RWPE2 (cell line): ENCODE measurements at regions not wholly inside any gene's neighbourhood (a gene's known extent, or its start where the extent isn't known, plus 50 kb on each side); places are given as distances from the start of the nearest gene placed in this dataset.
"Not testable (repeated sequence)": the region's sequence is repeated elsewhere in the genome, so short reads cannot be mapped to it uniquely, and the experiment has no call there.

ENCODE experiments used
- ATAC-seq: fragments of 200-7000 bp; cut with Tn5 transposase; 3 replicates; pipeline ENCODE4 v1.9.1; 2021; ENCODE audit warnings: low read depth
- DNase-seq: peaks from one replicate; pipeline ENCODE4 v3.0.0-alpha.2; 2020; ENCODE audit warnings: low spot score
- H3K27ac ChIP-seq: fragments of 450-650 bp; 2 replicates; pipeline ENCODE4 v1.5.1; 2017; ENCODE audit warnings: mild to moderate bottlenecking; ENCODE audit not compliant: poor library complexity, severe bottlenecking
- H3K27me3 ChIP-seq: fragments of 250-450 bp; sonication (Bioruptor Pico); 2 replicates; pipeline ENCODE4 v1.5.1; 2021; ENCODE audit warnings: mild to moderate bottlenecking, moderate library complexity; ENCODE audit not compliant: insufficient read depth, poor library complexity, severe bottlenecking
- H3K36me3 ChIP-seq: fragments of 250-450 bp; sonication (Bioruptor Pico); 2 replicates; pipeline ENCODE4 v1.5.1; 2020; ENCODE audit warnings: low read depth, mild to moderate bottlenecking, moderate library complexity
- H3K4me1 ChIP-seq: fragments of 250-450 bp; sonication (Bioruptor Pico); 2 replicates; pipeline ENCODE4 v1.5.1; 2021; ENCODE audit warnings: mild to moderate bottlenecking, moderate library complexity; ENCODE audit not compliant: insufficient read depth, poor library complexity, severe bottlenecking
- H3K4me3 ChIP-seq: fragments of 250-450 bp; sonication (Bioruptor Pico); 2 replicates; pipeline ENCODE4 v1.5.1; 2021; ENCODE audit warnings: mild to moderate bottlenecking, moderate library complexity; ENCODE audit not compliant: severe bottlenecking
- H3K9me3 ChIP-seq: fragments of 250-450 bp; sonication (Bioruptor Pico); 2 replicates; pipeline ENCODE4 v1.5.1; 2021; ENCODE audit warnings: mild to moderate bottlenecking, moderate library complexity; ENCODE audit not compliant: severe bottlenecking
- TF ChIP-seq, protein P1 (sequence below): fragments of 450-650 bp; IDR thresholded peaks from one replicate; pipeline ENCODE4 v1.5.1; 2017; ENCODE audit warnings: mild to moderate bottlenecking, moderate library complexity; ENCODE audit not compliant: poor library complexity, severe bottlenecking

DNA sequence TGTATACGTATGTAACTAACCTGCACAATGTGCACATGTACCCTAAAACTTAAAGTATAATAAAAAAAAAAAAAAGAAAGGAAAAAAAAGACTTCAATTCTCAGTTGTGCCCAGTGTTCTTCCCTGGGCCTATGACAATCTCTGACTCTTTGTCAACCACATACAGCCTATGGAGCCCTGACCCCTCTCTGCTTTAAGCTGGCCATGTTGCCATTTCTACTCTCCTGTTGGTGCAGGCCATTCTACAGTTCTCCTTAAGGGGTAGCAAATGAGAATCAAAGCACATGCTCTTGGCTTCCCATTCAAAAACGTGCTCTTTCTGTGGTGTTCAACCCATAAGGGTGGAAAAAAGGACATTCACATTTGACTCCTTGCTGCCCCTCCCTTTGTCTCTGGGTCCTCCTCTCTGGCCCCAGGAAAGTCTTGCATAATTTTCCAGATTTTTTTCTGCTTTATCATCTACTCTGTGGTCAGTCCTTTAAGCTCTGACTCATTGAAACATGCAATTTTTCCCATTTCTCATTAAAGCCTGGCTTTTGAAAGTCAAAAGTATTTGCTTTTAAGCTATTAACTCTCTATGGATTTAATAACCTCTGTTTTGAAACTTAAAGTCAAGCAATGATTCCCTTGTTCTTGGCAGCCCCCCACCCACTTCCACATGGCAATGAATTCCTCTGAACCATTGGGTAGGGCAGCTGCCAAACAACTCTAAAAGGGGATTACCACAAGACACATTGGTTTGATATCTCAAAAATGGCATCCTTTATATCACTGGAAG lies 208.6 kb upstream of the MCHR2 start:
- Histone ChIP-seq H3K9me3 (no peaks in the 10 kb centered on the region), H3K36me3 (no peaks in the 10 kb centered on the region), H3K27ac (peak overlapping the region; percentile 98), H3K27me3 (no peaks in the 10 kb centered on the region), H3K4me1 (peaks cover 16% of the 10 kb centered on the region), H3K4me3 (no peak overlapping the region)
- DNase-seq (peak; percentile 84), ATAC-seq (peak; percentile 89)
- TF ChIP-seq, protein P1, sequence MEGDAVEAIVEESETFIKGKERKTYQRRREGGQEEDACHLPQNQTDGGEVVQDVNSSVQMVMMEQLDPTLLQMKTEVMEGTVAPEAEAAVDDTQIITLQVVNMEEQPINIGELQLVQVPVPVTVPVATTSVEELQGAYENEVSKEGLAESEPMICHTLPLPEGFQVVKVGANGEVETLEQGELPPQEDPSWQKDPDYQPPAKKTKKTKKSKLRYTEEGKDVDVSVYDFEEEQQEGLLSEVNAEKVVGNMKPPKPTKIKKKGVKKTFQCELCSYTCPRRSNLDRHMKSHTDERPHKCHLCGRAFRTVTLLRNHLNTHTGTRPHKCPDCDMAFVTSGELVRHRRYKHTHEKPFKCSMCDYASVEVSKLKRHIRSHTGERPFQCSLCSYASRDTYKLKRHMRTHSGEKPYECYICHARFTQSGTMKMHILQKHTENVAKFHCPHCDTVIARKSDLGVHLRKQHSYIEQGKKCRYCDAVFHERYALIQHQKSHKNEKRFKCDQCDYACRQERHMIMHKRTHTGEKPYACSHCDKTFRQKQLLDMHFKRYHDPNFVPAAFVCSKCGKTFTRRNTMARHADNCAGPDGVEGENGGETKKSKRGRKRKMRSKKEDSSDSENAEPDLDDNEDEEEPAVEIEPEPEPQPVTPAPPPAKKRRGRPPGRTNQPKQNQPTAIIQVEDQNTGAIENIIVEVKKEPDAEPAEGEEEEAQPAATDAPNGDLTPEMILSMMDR: no peak

GRCh38 chr6:100196214-100196982 lies 202.4 kb upstream of the MCHR2 start:
- not testable (repeated sequence) for DNase-seq, H3K27me3 ChIP-seq, H3K36me3 ChIP-seq, H3K27ac ChIP-seq, ATAC-seq, H3K4me1 ChIP-seq, H3K4me3 ChIP-seq, H3K9me3 ChIP-seq

DNA sequence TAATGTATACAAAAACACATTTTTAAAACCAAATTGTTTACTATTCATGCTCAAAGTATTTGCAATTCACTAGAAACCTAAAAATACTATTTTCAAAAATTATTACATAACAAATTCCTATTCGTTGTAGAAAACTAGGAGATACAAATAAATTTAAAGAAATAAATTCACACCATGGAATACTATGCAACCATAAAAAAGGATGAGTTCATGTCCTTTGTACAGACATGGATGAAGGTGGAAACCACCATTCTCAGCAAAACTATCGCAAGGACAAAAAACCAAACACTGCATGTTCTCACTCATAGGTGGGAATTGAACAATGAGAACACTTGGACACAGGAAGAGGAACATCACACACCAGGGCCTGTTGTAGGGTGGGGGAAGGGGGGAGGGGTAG lies 201.2 kb upstream of the MCHR2 start:
- not testable (repeated sequence) for H3K27ac ChIP-seq, H3K9me3 ChIP-seq, H3K36me3 ChIP-seq, H3K4me1 ChIP-seq, ATAC-seq, H3K4me3 ChIP-seq, DNase-seq, H3K27me3 ChIP-seq

GRCh38 chr6:100194535-100194934 lies 200.5 kb upstream of the MCHR2 start:
- DNase-seq (no peak), ATAC-seq (no peak)
- Histone ChIP-seq H3K4me1 (no peaks in the 10 kb centered on the region), H3K27ac (no peak overlapping the region), H3K9me3 (no peaks in the 10 kb centered on the region), H3K36me3 (no peaks in the 10 kb centered on the region), H3K4me3 (no peak overlapping the region), H3K27me3 (no peaks in the 10 kb centered on the region)
- TF ChIP-seq, protein P1: no peak

GRCh38 chr6:100188754-100189153 lies 194.7 kb upstream of the MCHR2 start:
- no peaks in the 10 kb centered on the region for H3K36me3 ChIP-seq
- H3K4me1 ChIP-seq: no peaks in the 10 kb centered on the region
- TF ChIP-seq, protein P1: no peak
- ATAC-seq: no peak
- no peak for DNase-seq
- H3K27ac ChIP-seq: no peak overlapping the region
- H3K9me3 ChIP-seq: no peaks in the 10 kb centered on the region
- no peak overlapping the region for H3K4me3 ChIP-seq
- no peaks in the 10 kb centered on the region for H3K27me3 ChIP-seq
